Neural cell (in vitro differentiated cells): ENCODE measurements at regions not wholly inside any gene's neighbourhood (a gene's known extent, or its start where the extent isn't known, plus 50 kb on each side); places are given as distances from the start of the nearest gene placed in this dataset.

Experiments
- H2AFZ ChIP-seq: fragments of 200-600, 300-800 bp; sonication (generic), shearing (Covaris generic); 2 replicates; pipeline ENCODE4 v1.6.0; 2014; ENCODE audit warnings: low read depth, mild to moderate bottlenecking, antibody characterized with exemption, low read length, moderate library complexity
- H3F3A ChIP-seq: fragments of 200-600 bp; shearing (Covaris generic); 2 replicates; pipeline ENCODE4 v1.6.1; 2016; ENCODE audit warnings: mild to moderate bottlenecking, moderate library complexity, mixed read lengths, antibody characterized with exemption, low read length; ENCODE audit not compliant: insufficient read depth, poor library complexity, severe bottlenecking
- H3K27ac ChIP-seq: fragments of 200-600, 300-800 bp; sonication (generic), shearing (Covaris generic); 2 replicates; pipeline ENCODE4 v1.5.1; 2014; ENCODE audit warnings: mild to moderate bottlenecking, low read length, moderate library complexity
- H3K27me3 ChIP-seq: fragments of 300-800, 200-600 bp; sonication (generic), shearing (Covaris generic); 2 replicates; pipeline ENCODE4 v1.6.0; 2014; ENCODE audit warnings: mild to moderate bottlenecking, low read depth, low read length, moderate library complexity; ENCODE audit not compliant: insufficient read depth
- H3K36me3 ChIP-seq: fragments of 300-800, 200-600 bp; sonication (generic), shearing (Covaris generic); 2 replicates; pipeline ENCODE4 v1.5.1; 2014; ENCODE audit warnings: mild to moderate bottlenecking, antibody characterized with exemption, low read length, moderate library complexity; ENCODE audit not compliant: insufficient read depth
- H3K4me2 ChIP-seq: fragments of 300-800, 200-600 bp; sonication (generic), shearing (Covaris generic); 2 replicates; pipeline ENCODE4 v1.6.0; 2014; ENCODE audit warnings: mild to moderate bottlenecking, low read length
- H3K4me3 ChIP-seq: fragments of 300-800, 200-600 bp; sonication (generic), shearing (Covaris generic); 2 replicates; pipeline ENCODE4 v1.5.1; 2014; ENCODE audit warnings: mild to moderate bottlenecking, low read length, moderate library complexity
- H3K79me2 ChIP-seq: fragments of 200-600 bp; shearing (Covaris generic); replicated peaks from 2 replicates; pipeline ENCODE4 v1.6.0; 2014; ENCODE audit warnings: mild to moderate bottlenecking, low read length, moderate library complexity; ENCODE audit not compliant: insufficient read depth
- H3K9ac ChIP-seq: fragments of 300-800, 200-600 bp; sonication (generic), shearing (Covaris generic); 2 replicates; pipeline ENCODE4 v1.6.1; 2016; ENCODE audit warnings: mild to moderate bottlenecking, low read length, mixed read lengths
- H3K9me2 ChIP-seq: fragments of 200-600 bp; shearing (Covaris generic); 2 replicates; pipeline ENCODE4 v1.6.1; 2016; ENCODE audit warnings: mild to moderate bottlenecking, low read length, mixed read lengths; ENCODE audit not compliant: insufficient read depth
- H3K9me3 ChIP-seq: fragments of 200-600, 300-800 bp; sonication (generic), shearing (Covaris generic); 2 replicates; pipeline ENCODE4 v1.6.1; 2016; ENCODE audit warnings: mild to moderate bottlenecking, mixed run types, low read length, moderate library complexity, mixed read lengths
- H4K20me1 ChIP-seq: fragments of 200-600 bp; shearing (Covaris generic); 2 replicates; pipeline ENCODE4 v1.6.1; 2016; ENCODE audit warnings: mild to moderate bottlenecking, mixed run types; ENCODE audit not compliant: insufficient read depth
- CTCF ChIP-seq: fragments of 450-650 bp; IDR thresholded peaks from 2 replicates; pipeline ENCODE4 v1.5.1; 2014; ENCODE audit warnings: antibody characterized with exemption, mild to moderate bottlenecking, moderate library complexity; ENCODE audit not compliant: poor library complexity, severe bottlenecking
- EP300 ChIP-seq: fragments of 450-650 bp; conservative IDR thresholded peaks from 2 replicates; pipeline ENCODE4 v1.6.1; 2014; ENCODE audit warnings: antibody characterized with exemption, mild to moderate bottlenecking, moderate library complexity; ENCODE audit not compliant: poor library complexity, severe bottlenecking
- EZH2 ChIP-seq: fragments of 200-600, 300-800 bp; shearing (Covaris generic), sonication (generic); IDR thresholded peaks from 2 replicates; pipeline ENCODE4 v1.6.1; 2014; ENCODE audit warnings: antibody characterized with exemption, low read length, borderline replicate concordance, mild to moderate bottlenecking; ENCODE audit not compliant: insufficient read depth, poor library complexity, severe bottlenecking
- MXI1 ChIP-seq: fragments of 450-650 bp; conservative IDR thresholded peaks from 2 replicates; pipeline ENCODE4 v1.6.1; 2014; ENCODE audit warnings: antibody characterized with exemption, mild to moderate bottlenecking; ENCODE audit not compliant: poor library complexity, severe bottlenecking
- POLR2AphosphoS5 ChIP-seq: IDR thresholded peaks from 2 replicates; pipeline ENCODE4 v1.6.1; 2012
- RAD21 ChIP-seq: fragments of 450-650 bp; conservative IDR thresholded peaks from 2 replicates; pipeline ENCODE4 v1.6.1; 2014; ENCODE audit warnings: antibody characterized with exemption, mild to moderate bottlenecking, moderate library complexity
- SMC3 ChIP-seq: fragments of 450-650 bp; conservative IDR thresholded peaks from 2 replicates; pipeline ENCODE4 v1.6.1; 2014; ENCODE audit warnings: antibody characterized with exemption, mild to moderate bottlenecking, moderate library complexity; ENCODE audit not compliant: poor library complexity
- TAF1 ChIP-seq: IDR thresholded peaks from 2 replicates; pipeline ENCODE4 v1.6.1; 2012; ENCODE audit warnings: low read depth
- TF ChIP-seq, protein P1 (sequence below): IDR thresholded peaks from 2 replicates; pipeline ENCODE4 v1.6.1; 2012; ENCODE audit warnings: borderline replicate concordance

GRCh38 chr2:12811916-12812315 is 95.2 kb downstream of the TRIB2 start:
- Histone ChIP-seq H3K36me3 (no peaks in the 10 kb centered on the region), H3K79me2 (no peaks in the 10 kb centered on the region), H3K9me2 (no peaks in the 10 kb centered on the region), H3K4me2 (no peak overlapping the region), H3K4me3 (no peak overlapping the region), H3K27ac (no peak overlapping the region), H2AFZ (no peak overlapping the region), H3F3A (no peaks in the 10 kb centered on the region), H4K20me1 (no peaks in the 10 kb centered on the region), H3K9ac (no peak overlapping the region), H3K9me3 (no peaks in the 10 kb centered on the region), H3K27me3 (no peaks in the 10 kb centered on the region)
- no peak for TF ChIP-seq RAD21
- TF ChIP-seq TAF1, result no peak
- TF ChIP-seq POLR2AphosphoS5, result no peak
- TF ChIP-seq, protein P1, sequence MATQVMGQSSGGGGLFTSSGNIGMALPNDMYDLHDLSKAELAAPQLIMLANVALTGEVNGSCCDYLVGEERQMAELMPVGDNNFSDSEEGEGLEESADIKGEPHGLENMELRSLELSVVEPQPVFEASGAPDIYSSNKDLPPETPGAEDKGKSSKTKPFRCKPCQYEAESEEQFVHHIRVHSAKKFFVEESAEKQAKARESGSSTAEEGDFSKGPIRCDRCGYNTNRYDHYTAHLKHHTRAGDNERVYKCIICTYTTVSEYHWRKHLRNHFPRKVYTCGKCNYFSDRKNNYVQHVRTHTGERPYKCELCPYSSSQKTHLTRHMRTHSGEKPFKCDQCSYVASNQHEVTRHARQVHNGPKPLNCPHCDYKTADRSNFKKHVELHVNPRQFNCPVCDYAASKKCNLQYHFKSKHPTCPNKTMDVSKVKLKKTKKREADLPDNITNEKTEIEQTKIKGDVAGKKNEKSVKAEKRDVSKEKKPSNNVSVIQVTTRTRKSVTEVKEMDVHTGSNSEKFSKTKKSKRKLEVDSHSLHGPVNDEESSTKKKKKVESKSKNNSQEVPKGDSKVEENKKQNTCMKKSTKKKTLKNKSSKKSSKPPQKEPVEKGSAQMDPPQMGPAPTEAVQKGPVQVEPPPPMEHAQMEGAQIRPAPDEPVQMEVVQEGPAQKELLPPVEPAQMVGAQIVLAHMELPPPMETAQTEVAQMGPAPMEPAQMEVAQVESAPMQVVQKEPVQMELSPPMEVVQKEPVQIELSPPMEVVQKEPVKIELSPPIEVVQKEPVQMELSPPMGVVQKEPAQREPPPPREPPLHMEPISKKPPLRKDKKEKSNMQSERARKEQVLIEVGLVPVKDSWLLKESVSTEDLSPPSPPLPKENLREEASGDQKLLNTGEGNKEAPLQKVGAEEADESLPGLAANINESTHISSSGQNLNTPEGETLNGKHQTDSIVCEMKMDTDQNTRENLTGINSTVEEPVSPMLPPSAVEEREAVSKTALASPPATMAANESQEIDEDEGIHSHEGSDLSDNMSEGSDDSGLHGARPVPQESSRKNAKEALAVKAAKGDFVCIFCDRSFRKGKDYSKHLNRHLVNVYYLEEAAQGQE, result no peak
- no peak for TF ChIP-seq CTCF
- no peak for TF ChIP-seq EZH2
- TF ChIP-seq SMC3, result no peak
- no peak for TF ChIP-seq EP300
- no peak for TF ChIP-seq MXI1

- Histone ChIP-seq H2AFZ (no peak overlapping the region), H3F3A (no peaks in the 10 kb centered on the region), H3K9me3 (no peaks in the 10 kb centered on the region), H3K79me2 (no peaks in the 10 kb centered on the region), H3K4me3 (no peak overlapping the region), H3K9me2 (no peaks in the 10 kb centered on the region), H3K9ac (no peak overlapping the region), H3K27ac (no peak overlapping the region), H3K36me3 (no peaks in the 10 kb centered on the region), H3K27me3 (no peaks in the 10 kb centered on the region), H3K4me2 (no peak overlapping the region), H4K20me1 (no peaks in the 10 kb centered on the region)
- no peak for TF ChIP-seq MXI1
- no peak for TF ChIP-seq SMC3
- TF ChIP-seq TAF1, result no peak
- no peak for TF ChIP-seq EP300
- TF ChIP-seq CTCF, result no peak
- TF ChIP-seq, protein P1, result no peak
- TF ChIP-seq POLR2AphosphoS5, result no peak
- no peak for TF ChIP-seq RAD21
- TF ChIP-seq EZH2, result no peak
These were observed 96.4 kb downstream of the TRIB2 start for GRCh38 chr2:12813166-12813565.
